CD4-positive, alpha-beta memory T cell (primary cell): ENCODE measurements at regions not wholly inside any gene's neighbourhood (a gene's known extent, or its start where the extent isn't known, plus 50 kb on each side); places are given as distances from the start of the nearest gene placed in this dataset.

ENCODE experiments used
- CTCF ChIA-PET: fragments of 350-600 bp; sonication (Branson Sonifier 250); formaldehyde crosslinking; loops from one replicate; lab custom pipeline; 2021; ENCODE audit warnings: inconsistent platforms; ENCODE audit not compliant: partially characterized antibody; lab: Charles Lee
- POLR2A ChIA-PET: fragments of 350-600 bp; sonication (Branson Sonifier 250); formaldehyde crosslinking; loops from one replicate; lab custom pipeline; 2021; ENCODE audit not compliant: partially characterized antibody; lab: Charles Lee
- DNase-seq, 5 donors: peaks; one replicate each; pipeline versions ENCODE4 v3.0.0 to v3.0.0-alpha.2; 2020 to 2022; ENCODE audit warnings: mixed read lengths in 1 of 5
- H3K27ac ChIP-seq: one replicate; pipeline ENCODE4 v1.7.0; 2013; ENCODE audit warnings: low read depth, low read length
- H3K27me3 ChIP-seq: 2 replicates; pipeline ENCODE4 v1.7.0; 2013; ENCODE audit warnings: mild to moderate bottlenecking, low read length, moderate library complexity; ENCODE audit not compliant: insufficient read depth
- H3K36me3 ChIP-seq: 2 replicates; pipeline ENCODE4 v1.7.0; 2013; ENCODE audit warnings: mild to moderate bottlenecking, low read length, moderate library complexity; ENCODE audit not compliant: insufficient read depth
- H3K4me1 ChIP-seq: 2 replicates; pipeline ENCODE4 v1.7.0; 2013; ENCODE audit warnings: mild to moderate bottlenecking, low read length, moderate library complexity; ENCODE audit not compliant: insufficient read depth
- H3K4me3 ChIP-seq, 2 donors: one replicate each; pipeline ENCODE4 v1.7.0; 2013; ENCODE audit warnings: low read length in 2 of 2, mild to moderate bottlenecking in 1 of 2
- H3K9me3 ChIP-seq, 2 donors: one replicate each; pipeline ENCODE4 v1.7.0; 2013; ENCODE audit warnings: low read length in 2 of 2, control low read depth in 1 of 2; ENCODE audit not compliant: control insufficient read depth in 1 of 2
- H3K27ac Mint-ChIP-seq, 7 donors: one replicate each; pipeline ENCODE4 v1.8.0; 2020 to 2021; ENCODE audit warnings: mixed read lengths in 7 of 7, mild to moderate bottlenecking in 6 of 7, inconsistent platforms in 3 of 7, moderate library complexity in 3 of 7
- H3K27me3 Mint-ChIP-seq, 2 donors: one replicate each; pipeline ENCODE4 v1.8.0; 2020 to 2021; ENCODE audit warnings: mixed read lengths in 2 of 2
- H3K36me3 Mint-ChIP-seq, 2 donors: one replicate each; pipeline ENCODE4 v1.8.0; 2020 to 2021; ENCODE audit warnings: mixed read lengths in 2 of 2, inconsistent platforms in 1 of 2, mild to moderate bottlenecking in 1 of 2
- H3K4me1 Mint-ChIP-seq, 4 donors: one replicate each; pipeline ENCODE4 v1.8.0; 2020 to 2021; ENCODE audit warnings: mixed read lengths in 4 of 4, mild to moderate bottlenecking in 1 of 4
- H3K4me3 Mint-ChIP-seq, 8 donors: one replicate each; pipeline ENCODE4 v1.8.0; 2020 to 2021; ENCODE audit warnings: mixed read lengths in 8 of 8, mild to moderate bottlenecking in 7 of 8, moderate library complexity in 6 of 8, inconsistent platforms in 3 of 8
- H3K9me3 Mint-ChIP-seq, 8 donors: one replicate each; pipeline ENCODE4 v1.8.0; 2020 to 2021; ENCODE audit warnings: mixed read lengths in 8 of 8, mild to moderate bottlenecking in 5 of 8, inconsistent platforms in 3 of 8, moderate library complexity in 1 of 8
- intact Hi-C: fragments of 100-400 bp; cut with micrococcal nuclease; formaldehyde crosslinking; loops from one replicate; pipeline ENCODE4 v1.15.1; 2023

GRCh38 chr1:162930976-162931560 is 70.1 kb upstream of the CCDC190 start:
- Histone ChIP-seq H3K27me3 (no peaks in the 10 kb centered on the region), H3K27ac (no peak overlapping the region), H3K36me3 (no peaks in the 10 kb centered on the region), H3K9me3 (no peaks in the 10 kb centered on the region), H3K4me3 (no peak overlapping the region), H3K4me1 (no peaks in the 10 kb centered on the region)
- Mint-ChIP-seq H3K4me3 (no peak overlapping the region), H3K9me3 (no peaks in the 10 kb centered on the region), H3K36me3 (no peaks in the 10 kb centered on the region), H3K27ac (no peak overlapping the region), H3K27me3 (peaks cover 5 to 10% of the 10 kb centered on the region in 2 donors), H3K4me1 (no peaks in the 10 kb centered on the region)
- ChIA-PET CTCF (no interaction called here), POLR2A (no interaction called here)
- no peak for DNase-seq
- intact Hi-C loops = no loop called here

- Histone ChIP-seq H3K4me1 (no peaks in the 10 kb centered on the region), H3K4me3 (no peak overlapping the region), H3K27ac (no peak overlapping the region), H3K27me3 (no peaks in the 10 kb centered on the region), H3K36me3 (no peaks in the 10 kb centered on the region), H3K9me3 (no peaks in the 10 kb centered on the region)
- H3K4me3 Mint-ChIP-seq = no peak overlapping the region
- POLR2A ChIA-PET = no interaction called here
- H3K36me3 Mint-ChIP-seq = no peaks in the 10 kb centered on the region
- intact Hi-C loops = no loop called here
- CTCF ChIA-PET = no interaction called here
- H3K27ac Mint-ChIP-seq = no peak overlapping the region
- no peaks in the 10 kb centered on the region for H3K9me3 Mint-ChIP-seq
- no peaks in the 10 kb centered on the region for H3K4me1 Mint-ChIP-seq
- H3K27me3 Mint-ChIP-seq = peaks cover 5 to 8% of the 10 kb centered on the region in 2 donors
- no peak for DNase-seq
Observed at GRCh38 chr1:162930532-162930931, 69.6 kb upstream of the CCDC190 start.

- intact Hi-C loops = no loop called here
Observed at GRCh38 chr1:162929177-162929576, 68.2 kb upstream of the CCDC190 start.

GRCh38 chr1:162928141-162928540 is 67.2 kb upstream of the CCDC190 start:
- CTCF ChIA-PET = no interaction called here
- Histone ChIP-seq H3K27me3 (no peaks in the 10 kb centered on the region), H3K4me1 (no peaks in the 10 kb centered on the region), H3K36me3 (no peaks in the 10 kb centered on the region), H3K4me3 (no peak overlapping the region), H3K9me3 (no peaks in the 10 kb centered on the region), H3K27ac (no peak overlapping the region)
- intact Hi-C loops = no loop called here
- H3K4me1 Mint-ChIP-seq = no peaks in the 10 kb centered on the region
- H3K36me3 Mint-ChIP-seq = no peaks in the 10 kb centered on the region
- H3K27ac Mint-ChIP-seq = no peak overlapping the region
- H3K27me3 Mint-ChIP-seq = peaks cover 1 to 9% of the 10 kb centered on the region in 2 donors
- POLR2A ChIA-PET = no interaction called here
- no peak for DNase-seq
- H3K9me3 Mint-ChIP-seq = no peaks in the 10 kb centered on the region
- no peak overlapping the region for H3K4me3 Mint-ChIP-seq

More at GRCh38 chr1:162929177-162929576, 68.2 kb upstream of the CCDC190 start:
- Histone ChIP-seq H3K36me3 (no peaks in the 10 kb centered on the region), H3K27me3 (no peaks in the 10 kb centered on the region), H3K27ac (no peak overlapping the region), H3K4me1 (no peaks in the 10 kb centered on the region), H3K4me3 (no peak overlapping the region), H3K9me3 (no peaks in the 10 kb centered on the region)
- no peak overlapping the region for H3K27ac Mint-ChIP-seq
- H3K4me1 Mint-ChIP-seq = no peaks in the 10 kb centered on the region
- H3K9me3 Mint-ChIP-seq = no peaks in the 10 kb centered on the region
- H3K4me3 Mint-ChIP-seq = no peak overlapping the region
- ChIA-PET POLR2A (no interaction called here), CTCF (no interaction called here)
- DNase-seq = no peak
- peaks cover 1 to 9% of the 10 kb centered on the region in 2 donors for H3K27me3 Mint-ChIP-seq
- no peaks in the 10 kb centered on the region for H3K36me3 Mint-ChIP-seq

- no peak overlapping the region for H3K27ac ChIP-seq
- intact Hi-C loops = no loop called here
- Mint-ChIP-seq H3K9me3 (no peaks in the 10 kb centered on the region), H3K27me3 (peaks cover 1 to 9% of the 10 kb centered on the region in 2 donors), H3K36me3 (no peaks in the 10 kb centered on the region), H3K4me1 (peaks cover 0 to 3% (median 2%) of the 10 kb centered on the region in 4 donors), H3K4me3 (no peak overlapping the region), H3K27ac (no peak overlapping the region)
- H3K27me3 ChIP-seq = no peaks in the 10 kb centered on the region
- H3K36me3 ChIP-seq = no peaks in the 10 kb centered on the region
- no peaks in the 10 kb centered on the region for H3K9me3 ChIP-seq
- POLR2A ChIA-PET = no interaction called here
- DNase-seq = no peak
- no peak overlapping the region for H3K4me3 ChIP-seq
- CTCF ChIA-PET = no interaction called here
- no peaks in the 10 kb centered on the region for H3K4me1 ChIP-seq
Observed at GRCh38 chr1:162927421-162927820, 66.4 kb upstream of the CCDC190 start.

- H3K4me1 Mint-ChIP-seq = peaks cover 2 to 8% (median 6%) of the 10 kb centered on the region in 4 donors
- H3K36me3 Mint-ChIP-seq = no peaks in the 10 kb centered on the region
- CTCF ChIA-PET = no interaction called here
- H3K9me3 ChIP-seq = no peaks in the 10 kb centered on the region
- no peak overlapping the region for H3K4me3 ChIP-seq
- no peaks in the 10 kb centered on the region for H3K36me3 ChIP-seq
- no peak overlapping the region for H3K27ac Mint-ChIP-seq
- DNase-seq = no peak
- no peaks in the 10 kb centered on the region for H3K9me3 Mint-ChIP-seq
- POLR2A ChIA-PET = no interaction called here
- no peaks in the 10 kb centered on the region for H3K4me1 ChIP-seq
- no peak overlapping the region for H3K4me3 Mint-ChIP-seq
- H3K27ac ChIP-seq = no peak overlapping the region
- no peaks in the 10 kb centered on the region for H3K27me3 ChIP-seq
- H3K27me3 Mint-ChIP-seq = peaks cover 1 to 7% of the 10 kb centered on the region in 2 donors
- intact Hi-C loops = no loop called here
Observed at GRCh38 chr1:162926906-162927305, 65.9 kb upstream of the CCDC190 start.

- Histone ChIP-seq H3K9me3 (no peaks in the 10 kb centered on the region), H3K27ac (no peak overlapping the region), H3K27me3 (no peaks in the 10 kb centered on the region), H3K4me3 (no peak overlapping the region), H3K36me3 (no peaks in the 10 kb centered on the region), H3K4me1 (no peaks in the 10 kb centered on the region)
- no peak overlapping the region for H3K27ac Mint-ChIP-seq
- CTCF ChIA-PET = no interaction called here
- peaks cover 2 to 8% (median 6%) of the 10 kb centered on the region in 4 donors for H3K4me1 Mint-ChIP-seq
- peaks cover 4% of the 10 kb centered on the region in 2 donors for H3K27me3 Mint-ChIP-seq
- intact Hi-C loops = no loop called here
- DNase-seq = no peak
- H3K4me3 Mint-ChIP-seq = no peak overlapping the region
- H3K9me3 Mint-ChIP-seq = no peaks in the 10 kb centered on the region
- POLR2A ChIA-PET = no interaction called here
- H3K36me3 Mint-ChIP-seq = no peaks in the 10 kb centered on the region
Observed at GRCh38 chr1:162924179-162924578, 63.2 kb upstream of the CCDC190 start.
